ENCODE measurements at regions not wholly inside any gene's neighbourhood (a gene's known extent, or its start where the extent isn't known, plus 50 kb on each side); places are given as distances from the start of the nearest gene placed in this dataset.
"Not testable (repeated sequence)": the region's sequence is repeated elsewhere in the genome, so short reads cannot be mapped to it uniquely, and the experiment has no call there.

DNA sequence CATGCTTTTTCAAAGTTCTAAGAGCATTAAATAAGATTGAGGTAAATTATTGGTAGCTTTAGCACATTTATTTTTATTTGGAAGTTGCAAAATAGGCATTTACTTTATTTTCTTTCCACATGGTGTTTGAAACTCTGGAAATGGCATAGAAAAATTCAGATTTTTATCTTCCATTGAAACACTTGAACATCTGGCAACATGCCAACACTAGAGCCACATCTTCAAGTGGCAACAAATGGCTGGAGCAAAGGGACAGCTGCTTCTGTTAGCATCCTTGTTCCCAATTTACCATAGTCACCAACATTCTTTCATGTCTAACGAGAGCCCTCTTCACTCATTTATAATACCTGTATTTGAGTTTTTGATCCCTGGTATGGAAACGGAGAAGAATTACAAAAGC is 539.9 kb downstream of the ZNF608 start:
- DNase-seq: no peak

DNA sequence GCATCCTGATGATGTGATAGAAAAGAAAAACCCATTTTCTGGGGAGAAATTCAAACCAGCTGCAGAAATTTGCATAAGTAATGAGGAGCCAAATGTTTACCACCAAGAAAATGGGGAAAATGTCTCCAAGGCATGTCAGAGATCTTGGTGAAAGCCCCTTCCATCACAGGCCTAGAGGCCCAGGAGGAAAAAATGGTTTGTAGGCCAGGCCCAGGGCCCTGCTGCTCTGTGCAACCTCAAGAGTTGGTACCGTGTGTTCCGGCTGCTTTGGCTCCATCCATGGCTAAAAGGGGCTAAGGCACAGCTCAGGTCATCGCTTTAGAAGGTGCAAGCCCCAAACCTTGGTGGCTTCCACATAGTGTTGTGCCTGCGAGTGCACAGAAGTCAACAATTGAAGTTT is 543.1 kb downstream of the ZNF608 start:
- no peak for DNase-seq

DNA sequence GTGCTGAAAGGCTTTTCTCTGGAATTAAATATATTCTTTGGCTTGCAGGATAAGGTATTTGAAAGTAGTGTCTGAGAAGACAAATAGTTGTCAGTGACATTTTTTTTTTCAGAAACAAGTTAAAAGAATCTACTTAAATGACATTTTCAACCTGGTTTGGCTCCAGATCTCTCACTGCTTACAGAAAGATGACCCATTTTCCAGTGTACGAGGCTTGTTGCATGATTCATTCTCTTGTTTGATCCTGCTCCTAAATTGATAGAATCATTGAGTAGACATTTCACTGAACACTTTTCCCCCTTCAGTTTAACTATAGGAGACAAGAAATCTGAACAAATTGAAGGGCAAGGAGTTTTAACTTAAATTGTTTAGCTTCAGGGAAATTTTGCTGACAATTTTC is 546.1 kb downstream of the ZNF608 start:
- no peak for DNase-seq

DNA sequence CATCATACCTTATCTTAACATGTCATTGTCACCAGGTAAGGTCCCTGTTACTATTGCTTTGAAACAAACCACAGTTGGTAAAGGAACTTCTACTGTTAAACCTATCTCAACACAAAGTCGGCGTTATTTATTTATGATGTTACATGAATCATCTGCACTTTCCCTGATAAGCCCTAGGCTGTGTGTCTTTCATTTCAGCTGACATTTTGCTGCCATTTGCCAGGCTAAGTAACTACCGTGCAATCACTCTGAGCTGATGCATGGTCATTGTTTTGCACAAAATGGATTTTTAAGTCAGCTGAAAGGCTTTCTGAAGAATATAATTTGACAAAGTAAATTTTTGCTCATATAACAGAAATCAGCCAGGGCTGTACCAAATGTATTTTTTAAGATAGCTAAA is 546.5 kb downstream of the ZNF608 start:
- DNase-seq: no peak

DNA sequence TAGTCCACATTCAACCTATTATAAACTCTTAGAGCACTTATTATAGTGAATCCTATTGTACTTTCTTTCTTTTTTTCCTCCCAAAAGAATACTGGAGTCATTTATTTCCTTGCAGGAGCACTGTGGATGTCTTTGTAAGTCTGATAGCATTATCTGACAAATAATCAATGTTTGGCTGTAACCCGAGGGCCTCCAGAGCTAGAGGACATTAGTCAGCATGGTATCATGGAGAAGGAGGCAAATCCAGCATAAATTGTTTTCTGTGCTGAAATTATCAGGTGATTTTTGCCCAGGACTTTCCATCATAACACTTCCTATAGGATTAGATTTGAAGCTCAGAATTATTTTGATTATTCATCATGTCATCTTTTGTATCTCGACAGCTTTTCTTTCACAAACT is 551.0 kb downstream of the ZNF608 start:
- no peak for DNase-seq

DNA sequence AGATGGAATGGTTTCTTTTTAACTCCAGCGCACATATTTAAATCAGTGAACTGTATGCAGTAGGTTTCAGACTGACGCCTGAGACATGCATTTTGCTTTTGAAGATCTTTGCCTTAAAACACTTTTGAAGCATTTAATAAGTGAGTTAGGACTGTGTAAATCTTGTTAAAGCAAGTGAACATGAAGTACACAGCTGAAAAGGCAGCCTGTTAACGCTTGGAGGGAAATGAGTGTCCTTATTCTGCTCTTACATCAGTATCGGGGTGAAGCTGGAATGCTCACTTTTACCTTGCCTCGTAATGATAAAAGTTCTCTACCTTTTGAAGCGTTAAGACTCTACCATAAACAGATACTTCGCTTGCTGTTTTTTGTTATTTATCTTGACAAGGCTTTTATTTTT is 552.2 kb downstream of the ZNF608 start:
- no peak for DNase-seq

DNA sequence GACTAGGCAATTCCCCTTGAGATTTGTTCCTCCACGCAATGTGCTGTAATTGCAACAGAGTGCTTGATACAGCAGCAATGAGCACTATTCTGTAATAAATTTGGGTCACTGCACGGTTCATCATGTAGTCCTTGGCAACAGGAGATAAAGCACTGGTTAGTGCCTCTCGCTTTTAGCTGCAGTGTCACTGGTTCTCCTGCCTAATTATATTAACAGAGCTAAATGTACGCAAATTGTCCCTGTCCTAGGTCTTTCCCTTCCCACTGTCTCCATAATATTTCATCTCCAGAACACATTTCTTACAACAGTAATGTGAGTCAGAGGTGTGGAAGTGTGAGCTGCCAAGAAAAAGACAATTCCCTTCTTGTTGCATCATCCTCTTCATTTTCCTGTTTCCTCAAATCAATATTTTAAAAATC is 553.1 kb downstream of the ZNF608 start:
- DNase-seq: no peak

DNA sequence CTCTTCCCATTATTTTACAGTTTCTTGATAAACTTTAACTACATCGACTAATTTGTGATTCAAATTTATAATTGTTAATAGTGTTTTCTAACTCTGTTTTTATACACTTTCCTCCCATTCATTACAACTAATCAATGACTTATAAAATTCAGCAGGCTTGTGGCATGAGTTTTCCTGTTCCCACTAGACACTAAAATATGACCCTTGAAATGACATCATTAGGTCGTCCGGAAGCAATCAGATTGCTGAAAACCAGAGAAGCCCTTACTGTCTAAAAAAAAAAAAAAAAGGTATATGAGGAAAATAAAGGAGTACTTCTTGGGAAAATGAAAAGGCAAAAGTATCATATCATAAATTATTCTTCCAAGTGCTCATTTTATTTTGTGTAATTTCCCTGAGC is 553.7 kb downstream of the ZNF608 start:
- no peak for DNase-seq

DNA sequence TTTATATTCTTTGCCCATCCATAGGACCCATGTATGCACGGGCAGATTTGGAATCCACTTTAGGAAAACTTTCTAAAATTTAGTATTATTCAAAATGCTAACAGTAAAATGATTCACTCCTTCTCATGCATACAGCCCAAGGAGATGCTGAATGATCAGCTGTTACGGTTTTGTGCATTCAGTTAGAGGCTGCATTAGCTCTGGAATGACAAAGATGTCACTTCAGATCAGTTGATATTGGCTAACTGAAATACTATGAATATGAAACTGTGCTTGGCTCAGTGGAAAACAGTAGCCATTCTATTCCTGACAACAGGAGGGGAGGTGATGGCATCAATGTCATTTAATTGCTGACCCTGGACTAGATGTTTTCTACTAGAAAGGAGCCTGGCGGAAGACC is 560.7 kb downstream of the ZNF608 start:
- DNase-seq: no peak

DNA sequence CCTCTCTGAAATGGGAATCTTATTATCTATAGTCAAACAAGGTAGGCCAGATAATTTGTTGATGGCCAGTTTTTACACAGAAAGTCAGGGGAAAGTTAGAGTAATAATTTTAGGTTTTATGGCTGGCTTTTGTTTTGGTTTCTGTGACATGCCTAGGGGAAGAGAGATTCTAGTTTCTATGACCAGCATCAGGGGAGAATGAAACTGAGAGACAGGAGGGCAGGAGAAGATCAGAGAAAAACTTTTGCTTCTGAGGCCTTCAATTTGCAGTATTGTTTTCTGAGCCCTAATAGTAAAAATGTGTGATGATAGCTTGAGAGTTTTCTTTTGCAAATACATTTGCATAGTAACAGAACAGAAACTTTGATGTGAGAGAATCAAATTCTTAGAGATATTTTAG is 564.3 kb downstream of the ZNF608 start:
- DNase-seq: no peak

DNA sequence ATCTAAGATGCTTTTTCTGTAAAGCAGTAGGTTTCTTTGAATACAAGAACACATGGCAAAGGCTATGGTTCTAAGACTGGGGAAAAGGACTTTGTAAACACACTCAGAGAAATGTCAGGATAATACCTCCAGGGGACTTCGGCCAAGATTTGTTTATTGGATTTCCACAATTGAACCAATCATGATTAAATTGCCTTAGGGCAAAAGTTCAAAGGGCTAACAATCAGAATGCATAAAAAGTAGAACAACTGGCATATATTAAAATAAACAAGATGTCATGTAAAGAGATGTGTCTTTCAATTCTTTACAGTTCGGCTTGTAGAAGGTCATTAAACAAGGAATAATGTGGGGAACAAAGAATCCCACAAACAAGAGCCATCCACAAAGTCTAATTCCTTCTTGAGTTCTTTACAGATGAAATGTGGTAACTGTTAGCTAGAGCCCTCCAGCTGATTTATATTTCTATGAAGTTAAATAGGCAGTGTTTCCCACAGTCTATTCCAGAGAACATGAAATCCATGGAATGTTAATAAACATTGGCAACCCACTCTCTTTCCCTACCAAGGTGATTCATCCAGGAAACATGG is 565.5 kb downstream of the ZNF608 start:
- DNase-seq: no peak

DNA sequence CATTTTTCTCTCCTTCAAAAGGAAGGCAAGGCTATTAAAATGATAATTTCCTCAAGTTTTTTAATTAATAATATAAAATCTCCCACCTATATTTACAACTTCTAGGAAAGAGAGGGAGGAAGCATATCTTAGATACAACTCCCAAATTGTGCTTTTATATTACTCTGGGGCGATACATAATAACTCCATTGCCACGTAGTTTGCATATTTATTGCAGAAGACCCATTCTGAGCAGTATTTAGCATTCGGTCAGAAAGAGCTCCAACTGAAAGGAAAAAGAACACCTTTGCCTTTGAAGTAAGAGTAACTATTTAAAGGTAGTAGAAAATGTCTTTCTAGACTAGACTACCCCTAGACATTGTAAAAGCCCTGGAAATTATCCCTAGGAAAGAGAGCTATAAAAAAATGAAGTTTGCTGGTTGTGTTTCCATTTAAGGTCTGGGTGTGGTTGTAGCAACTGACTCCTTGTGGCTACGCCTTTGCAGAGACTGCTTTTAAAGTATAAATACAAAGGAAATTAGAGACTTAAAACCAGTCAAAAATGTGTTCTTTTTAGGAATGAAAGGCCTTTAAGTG is 566.1 kb downstream of the ZNF608 start:
- DNase-seq: no peak

DNA sequence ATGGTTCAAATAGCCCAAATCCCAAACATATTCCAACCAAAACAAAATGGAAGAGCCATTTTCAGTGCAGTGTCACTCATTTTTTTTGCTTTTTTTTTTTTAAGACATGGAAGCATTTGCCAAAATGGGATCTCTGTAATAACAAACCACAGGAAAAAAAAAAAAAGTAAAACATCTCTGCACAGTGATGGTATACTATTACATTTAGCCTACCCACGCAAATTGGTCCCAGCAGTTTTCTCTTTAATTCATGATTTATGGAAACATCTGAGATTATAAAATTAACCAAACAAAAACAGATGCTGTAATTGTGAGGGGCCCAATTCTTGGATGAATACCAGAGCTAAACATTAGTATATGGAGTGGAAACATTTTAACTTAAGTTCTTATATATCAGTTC is 566.6 kb downstream of the ZNF608 start:
- no peak for DNase-seq

DNA sequence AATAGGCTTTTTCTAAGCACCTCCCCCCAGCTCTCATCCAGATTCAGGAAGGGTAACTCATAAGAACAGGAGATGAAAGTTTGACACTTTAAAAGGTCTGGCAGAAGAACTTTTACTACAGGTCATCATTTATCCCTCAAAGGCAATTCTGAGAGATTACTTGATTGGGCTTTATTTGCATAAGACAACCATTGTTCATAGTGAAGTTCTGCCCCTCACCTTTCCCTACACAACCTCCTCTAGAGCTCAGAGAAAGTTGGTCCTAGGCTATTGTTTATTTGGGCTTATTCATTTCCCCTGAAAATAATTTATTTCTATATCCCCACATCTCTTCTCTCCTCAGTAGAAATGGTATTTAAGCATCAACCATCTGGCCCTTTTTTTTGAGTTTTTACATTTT is 568.4 kb downstream of the ZNF608 start:
- no peak for DNase-seq

DNA sequence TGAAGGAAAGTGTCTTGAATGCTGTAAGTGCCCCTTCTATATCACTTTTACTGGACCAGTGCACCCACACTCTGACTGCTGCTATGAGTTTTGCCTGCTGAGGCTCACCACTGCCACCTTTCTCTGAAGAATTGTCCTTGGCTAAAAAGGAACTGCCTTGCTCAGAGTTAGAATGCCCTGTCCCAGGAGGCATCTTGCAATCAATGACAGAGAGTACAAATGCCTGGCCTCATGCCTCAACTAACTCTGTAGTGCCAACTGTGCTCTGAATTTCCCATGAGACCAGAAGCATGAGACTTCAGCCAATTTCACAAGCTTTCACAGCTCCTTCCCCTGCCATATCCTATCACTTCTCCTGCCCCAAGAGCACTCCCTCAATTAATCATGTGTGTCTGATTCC is 569.7 kb downstream of the ZNF608 start:
- no peak for DNase-seq

DNA sequence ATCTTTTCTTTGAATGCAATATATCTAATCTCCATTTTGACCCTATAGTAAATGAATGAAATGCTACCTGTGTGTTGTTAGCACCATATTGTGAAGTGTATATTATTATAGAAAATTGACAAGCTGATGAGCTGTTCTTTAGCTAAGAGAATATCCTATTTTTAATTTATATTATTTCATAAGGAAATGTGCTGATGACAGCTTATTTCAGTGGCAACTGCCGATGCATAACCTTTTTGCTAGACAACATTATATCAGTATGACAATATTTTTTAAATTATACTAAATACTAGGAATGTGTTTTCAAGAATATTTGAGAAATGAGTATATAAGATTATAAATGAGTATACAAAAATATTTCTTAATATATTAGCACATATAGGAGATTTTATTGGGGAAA is 573.1 kb downstream of the ZNF608 start:
- DNase-seq: no peak

DNA sequence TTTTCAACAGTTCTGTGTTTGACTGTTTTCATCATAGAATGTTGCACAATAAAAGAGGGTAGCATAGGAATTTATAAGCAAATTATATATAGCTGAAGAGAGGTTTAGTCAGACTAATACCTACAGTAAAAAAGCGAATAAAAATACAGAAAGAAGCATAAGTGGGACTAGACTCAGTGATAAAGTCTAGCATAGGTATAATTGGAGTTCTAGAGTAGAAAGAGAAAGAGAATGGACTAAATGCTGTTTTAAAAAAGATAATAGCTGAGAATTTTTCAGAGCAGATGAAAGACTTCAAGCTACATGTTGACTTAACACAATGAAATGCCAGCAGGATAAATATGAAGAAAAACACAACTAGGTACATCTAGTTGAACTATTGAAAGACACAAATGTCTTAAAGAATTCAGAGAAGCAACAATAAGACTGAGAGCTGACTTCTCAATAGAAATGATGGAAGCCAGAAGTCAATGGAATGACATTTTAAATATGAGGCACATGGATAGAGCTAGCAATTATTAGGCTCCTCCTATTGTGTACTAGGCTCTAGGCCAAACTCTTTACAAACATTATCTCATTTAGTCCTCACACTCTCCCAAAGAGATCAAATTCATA is 573.9 kb downstream of the ZNF608 start:
- no peak for DNase-seq

DNA sequence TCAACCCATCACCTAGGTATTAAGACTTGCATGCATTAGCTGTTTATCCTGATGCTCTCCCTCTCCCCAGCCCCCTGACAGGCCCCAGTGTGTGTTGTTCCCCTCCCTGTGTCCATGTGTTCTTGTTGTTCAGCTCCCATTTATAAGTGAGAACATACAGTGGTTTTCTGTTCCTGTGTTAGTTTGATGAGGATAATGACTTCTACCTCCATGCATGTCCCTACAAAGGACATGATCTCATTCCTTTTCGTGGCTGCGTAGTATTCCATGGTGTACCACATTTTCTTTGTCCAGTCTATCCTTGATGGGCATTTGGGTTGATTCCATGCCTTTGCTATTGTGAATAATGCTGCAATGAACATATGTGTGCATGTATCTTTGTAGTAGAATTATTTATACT is 578.3 kb downstream of the ZNF608 start:
- not testable (repeated sequence) for DNase-seq

DNA sequence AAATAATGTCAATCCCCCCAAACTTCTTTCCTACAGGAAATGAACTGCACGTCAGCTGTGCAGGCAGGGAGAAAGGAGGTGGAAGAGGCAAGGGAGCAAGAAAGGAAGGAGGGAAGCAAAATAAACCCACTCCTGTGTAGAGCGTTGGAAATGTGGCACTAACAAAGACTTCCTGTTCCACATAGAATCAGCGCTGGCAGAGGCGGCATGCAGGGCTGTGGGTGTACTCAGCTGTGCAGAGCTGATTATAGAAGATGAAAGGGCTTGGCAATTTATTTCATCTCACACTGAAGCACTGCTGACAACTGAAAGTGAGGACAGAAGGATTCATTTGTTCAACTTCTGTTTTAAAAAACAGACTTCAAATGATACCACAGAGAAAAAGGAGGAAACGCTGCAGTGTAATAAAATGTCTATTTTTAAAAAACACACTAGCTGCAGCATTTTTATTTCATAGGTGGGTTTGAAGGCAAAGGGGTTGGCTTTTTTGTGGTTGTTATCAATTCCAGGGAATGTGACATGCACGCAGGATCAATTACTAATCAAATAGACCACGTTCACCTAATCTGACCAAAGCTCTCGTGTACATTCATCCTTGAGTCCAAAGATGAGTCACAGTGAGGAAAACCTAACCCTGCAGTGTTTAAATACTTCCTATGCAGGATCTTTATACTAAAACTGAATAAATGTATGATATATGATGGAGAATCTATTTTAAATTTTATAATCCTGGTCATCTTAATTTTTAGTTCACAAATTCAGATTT is 583.5 kb downstream of the ZNF608 start:
- DNase-seq: no peak

DNA sequence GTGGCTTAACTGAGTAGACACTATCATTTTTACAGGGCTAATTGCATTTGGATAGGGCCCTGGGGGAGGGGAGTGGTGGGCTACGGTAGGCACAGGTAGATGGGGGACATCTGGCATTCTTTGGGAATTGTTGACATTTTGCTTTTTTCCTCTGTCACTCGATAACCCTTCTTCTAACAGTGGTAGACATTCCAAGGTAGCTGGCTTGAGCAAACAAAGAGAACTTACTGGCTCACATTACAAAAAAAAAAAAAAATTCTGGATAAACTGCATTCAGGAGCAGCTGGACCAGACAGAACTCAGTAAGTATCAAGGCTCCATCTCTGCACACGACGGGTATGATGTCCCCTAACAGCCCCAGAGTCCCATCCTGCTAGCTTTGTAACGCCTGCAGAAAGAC is 585.2 kb downstream of the ZNF608 start:
- DNase-seq: no peak

DNA sequence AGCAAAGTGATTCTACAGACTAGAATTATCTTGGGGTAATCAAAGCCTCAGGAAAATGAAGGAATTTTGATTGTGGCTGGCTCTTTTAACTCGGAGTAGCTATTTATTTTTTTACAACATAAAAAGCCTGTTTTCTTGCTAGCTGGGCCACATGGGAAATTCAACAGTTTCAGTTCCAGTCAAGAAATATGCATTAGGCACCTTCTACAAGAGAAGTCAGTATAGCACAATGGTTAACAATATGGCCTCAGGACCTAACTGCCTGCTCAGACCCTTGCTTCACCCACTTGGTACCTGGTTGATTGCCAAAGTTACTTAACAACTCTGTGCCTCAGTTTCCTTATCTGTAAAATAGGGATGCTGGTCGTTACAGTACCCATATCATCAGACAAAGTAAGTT is 586.2 kb downstream of the ZNF608 start:
- DNase-seq: no peak

DNA sequence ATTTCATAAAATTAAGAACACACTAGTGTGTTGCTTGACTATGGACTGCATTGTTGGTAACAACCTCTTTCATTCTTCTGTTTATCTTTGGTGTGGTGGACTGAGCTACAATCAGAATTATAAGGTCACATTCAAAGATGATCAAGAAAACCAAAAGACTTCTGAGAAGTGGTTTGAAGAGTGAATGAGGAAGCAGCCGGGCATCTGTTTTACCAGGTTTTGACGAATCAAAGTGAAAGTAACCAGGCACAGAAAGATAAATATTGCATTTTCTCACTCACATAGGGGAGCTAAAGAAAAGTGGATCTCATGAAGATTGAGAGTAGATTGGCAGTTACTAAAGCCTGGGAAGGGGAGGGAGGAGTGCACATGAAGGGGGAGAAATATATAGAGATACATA is 589.1 kb downstream of the ZNF608 start:
- DNase-seq: no peak

DNA sequence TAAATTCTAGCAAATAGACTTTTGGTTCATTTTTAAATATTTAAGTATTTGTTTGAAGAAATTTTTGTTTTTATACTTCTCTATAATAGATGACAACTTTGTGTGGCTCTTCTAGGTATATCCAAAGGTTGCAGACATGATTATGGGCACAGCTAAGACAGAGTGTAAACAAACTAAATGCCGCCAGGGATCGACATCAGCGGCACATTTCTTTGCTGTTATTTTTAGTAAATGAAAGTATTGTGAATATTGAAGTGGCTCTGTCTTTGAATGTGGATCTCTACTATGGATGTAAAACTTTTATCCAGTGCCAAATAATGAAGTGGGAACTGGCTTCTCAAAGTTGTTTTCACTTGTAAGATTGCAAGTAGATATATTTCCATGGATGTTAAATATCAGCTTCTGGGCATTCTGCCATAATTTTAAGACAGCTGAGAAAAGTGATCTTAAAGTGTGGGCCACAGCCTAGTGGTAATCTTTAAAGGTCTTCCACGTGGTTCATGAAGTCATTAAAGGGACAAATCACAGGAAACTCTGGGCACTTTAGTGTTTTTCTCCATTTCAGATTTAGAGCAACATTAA is 589.9 kb downstream of the ZNF608 start:
- DNase-seq: no peak

DNA sequence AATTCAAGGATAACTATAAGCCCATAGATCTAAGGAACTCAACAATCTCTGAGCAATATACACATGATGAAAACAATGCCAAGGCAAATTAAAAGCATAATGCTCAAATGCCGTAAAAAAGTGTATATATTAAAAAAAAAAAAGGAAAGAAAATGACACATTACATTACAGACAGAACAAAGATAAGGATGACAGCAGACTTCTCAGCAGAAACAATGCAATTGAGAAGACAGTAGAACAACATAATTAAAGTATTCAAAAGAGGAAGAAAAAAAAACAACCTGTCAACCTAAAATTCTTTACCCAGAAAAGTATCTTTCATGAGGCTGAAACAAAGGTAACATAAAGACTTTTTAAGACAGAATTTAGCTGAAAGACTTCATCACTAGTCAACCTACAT is 591.7 kb downstream of the ZNF608 start:
- no peak for DNase-seq

Data from central memory CD4-positive, alpha-beta T cell (primary cell).